ENCODE measurements at regions not wholly inside any gene's neighbourhood (a gene's known extent, or its start where the extent isn't known, plus 50 kb on each side); places are given as distances from the start of the nearest gene placed in this dataset.
A peak's percentile ranks its signal among the peaks of the same experiment; 100 is the strongest.
"Not testable (repeated sequence)": the region's sequence is repeated elsewhere in the genome, so short reads cannot be mapped to it uniquely, and the experiment has no call there.

GRCh38 chr12:46983959-46984841, 95.2 kb upstream of the PCED1B start:
- POLR2A ChIA-PET, result no interaction called here
- CTCF ChIA-PET, result interaction anchor here (1.5 kb wide), 1 partner anchor 640 kb away, joined by 3 read pairs; no protein-coding TSS in a partner anchor
- no peak overlapping the region for H3K4me3 Mint-ChIP-seq
- H3K4me3 ChIP-seq (ENCODE audit: low read length), result no peak overlapping the region
- no peak overlapping the region for H3K27ac Mint-ChIP-seq
- peak in 3 of 5 donors; percentile 24 to 49 (median 25) for DNase-seq
- H3K27me3 Mint-ChIP-seq, result peaks cover 25 to 61% of the 10 kb centered on the region in 2 donors
- H3K27me3 ChIP-seq (ENCODE audit: insufficient read depth, low read length, poor library complexity, severe bottlenecking), result no peaks in the 10 kb centered on the region
- H3K9me3 ChIP-seq (ENCODE audit: low read length), result no peaks in the 10 kb centered on the region
- peaks cover 9% of the 10 kb centered on the region for H3K4me1 ChIP-seq (ENCODE audit: insufficient read depth, low read length)
- H3K4me1 Mint-ChIP-seq, result peaks cover 0 to 7% (median 5%) of the 10 kb centered on the region in 3 donors
- no peak overlapping the region for H3K27ac ChIP-seq (ENCODE audit: low read depth, low read length)
- no peaks in the 10 kb centered on the region for H3K36me3 ChIP-seq (ENCODE audit: insufficient read depth, low read length)
- peaks cover 0 to 2% (median 0%) of the 10 kb centered on the region in 3 donors for H3K36me3 Mint-ChIP-seq
- peaks cover 0 to 13% (median 7%) of the 10 kb centered on the region in 5 donors for H3K9me3 Mint-ChIP-seq

GRCh38 chr12:46985816-46986215, 93.6 kb upstream of the PCED1B start:
- Histone ChIP-seq H3K4me3 (ENCODE audit: low read length) (no peak overlapping the region), H3K4me1 (ENCODE audit: insufficient read depth, low read length) (peaks cover 9% of the 10 kb centered on the region), H3K9me3 (ENCODE audit: low read length) (no peaks in the 10 kb centered on the region), H3K27ac (ENCODE audit: low read depth, low read length) (no peak overlapping the region), H3K36me3 (ENCODE audit: insufficient read depth, low read length) (no peaks in the 10 kb centered on the region), H3K27me3 (ENCODE audit: insufficient read depth, low read length, poor library complexity, severe bottlenecking) (no peaks in the 10 kb centered on the region)
- CTCF ChIA-PET, result interaction anchor here (0.7 kb wide), 1 partner anchor 46 kb away, joined by 4 read pairs; no protein-coding TSS in a partner anchor
- H3K4me1 Mint-ChIP-seq, result peaks cover 0 to 7% (median 5%) of the 10 kb centered on the region in 3 donors
- peaks cover 38 to 73% of the 10 kb centered on the region in 2 donors for H3K27me3 Mint-ChIP-seq
- peaks cover 0 to 5% (median 2%) of the 10 kb centered on the region in 3 donors for H3K36me3 Mint-ChIP-seq
- no peak for DNase-seq
- POLR2A ChIA-PET, result interaction anchor here (0.6 kb wide), 1 partner anchor 1799 kb away, joined by 4 read pairs; no protein-coding TSS in a partner anchor
- no peak overlapping the region for H3K4me3 Mint-ChIP-seq
- H3K9me3 Mint-ChIP-seq, result peaks cover 8 to 23% (median 16%) of the 10 kb centered on the region in 5 donors
- no peak overlapping the region for H3K27ac Mint-ChIP-seq

DNA sequence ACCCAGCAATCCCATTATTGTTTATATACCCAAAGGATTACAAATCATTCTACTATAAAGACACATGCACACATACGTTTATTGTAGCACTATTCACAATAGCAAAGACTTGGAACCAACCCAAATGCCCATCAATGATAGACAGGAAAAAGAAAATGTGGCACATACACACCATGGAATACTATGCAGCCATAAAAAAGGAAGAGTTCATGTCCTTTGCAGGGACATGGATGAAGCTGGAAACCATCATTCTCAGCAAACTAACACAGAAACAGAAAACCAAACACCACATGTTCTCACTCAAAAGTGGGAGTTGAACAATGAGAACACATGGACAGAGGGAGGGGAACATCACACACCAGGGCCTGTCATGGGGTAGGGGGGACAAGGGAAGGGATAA, 91.3 kb upstream of the PCED1B start:
- H3K4me1 Mint-ChIP-seq; H3K27ac ChIP-seq (ENCODE audit: low read depth, low read length); H3K4me3 Mint-ChIP-seq; H3K36me3 ChIP-seq (ENCODE audit: insufficient read depth, low read length); H3K4me3 ChIP-seq (ENCODE audit: low read length); POLR2A ChIA-PET; H3K4me1 ChIP-seq (ENCODE audit: insufficient read depth, low read length); H3K27ac Mint-ChIP-seq; DNase-seq; H3K27me3 ChIP-seq (ENCODE audit: insufficient read depth, low read length, poor library complexity, severe bottlenecking); CTCF ChIA-PET; H3K9me3 ChIP-seq (ENCODE audit: low read length): not testable (repeated sequence)
- peaks cover 0 to 10% (median 2%) of the 10 kb centered on the region in 3 donors for H3K36me3 Mint-ChIP-seq
- peaks cover 39 to 67% of the 10 kb centered on the region in 2 donors for H3K27me3 Mint-ChIP-seq
- peaks cover 8 to 28% (median 23%) of the 10 kb centered on the region in 5 donors for H3K9me3 Mint-ChIP-seq

- Mint-ChIP-seq H3K9me3 (peaks cover 8 to 28% (median 23%) of the 10 kb centered on the region in 5 donors), H3K27ac (no peak overlapping the region), H3K4me1 (no peaks in the 10 kb centered on the region), H3K36me3 (peaks cover 0 to 10% (median 2%) of the 10 kb centered on the region in 3 donors), H3K4me3 (no peak overlapping the region), H3K27me3 (peaks cover 34 to 55% of the 10 kb centered on the region in 2 donors)
- Histone ChIP-seq H3K36me3 (ENCODE audit: insufficient read depth, low read length) (no peaks in the 10 kb centered on the region), H3K4me1 (ENCODE audit: insufficient read depth, low read length) (no peaks in the 10 kb centered on the region), H3K9me3 (ENCODE audit: low read length) (no peaks in the 10 kb centered on the region), H3K27ac (ENCODE audit: low read depth, low read length) (no peak overlapping the region), H3K4me3 (ENCODE audit: low read length) (no peak overlapping the region), H3K27me3 (ENCODE audit: insufficient read depth, low read length, poor library complexity, severe bottlenecking) (no peaks in the 10 kb centered on the region)
- ChIA-PET POLR2A (no interaction called here), CTCF (no interaction called here)
- no peak for DNase-seq
These were observed 89.2 kb upstream of the PCED1B start for GRCh38 chr12:46990211-46990610.

DNA sequence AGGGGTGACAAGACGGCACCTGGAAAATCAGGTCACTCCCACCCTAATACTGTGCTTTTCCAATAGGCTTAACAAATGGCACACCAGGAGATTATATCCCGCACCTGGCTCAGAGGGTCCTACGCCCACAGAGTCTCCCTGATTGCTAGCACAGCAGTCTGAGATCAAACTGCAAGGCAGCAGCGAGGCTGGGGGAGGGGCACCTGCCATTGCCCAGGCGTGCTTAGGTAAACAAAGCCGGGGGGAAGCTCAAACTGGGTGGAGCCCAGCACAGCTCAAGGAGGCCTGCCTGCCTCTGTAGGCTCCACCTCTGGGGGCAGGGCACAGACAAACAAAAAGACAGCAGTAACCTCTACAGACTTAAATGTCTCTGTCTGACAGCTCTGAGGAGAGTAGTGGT, 87.4 kb upstream of the PCED1B start:
- peaks cover 8 to 34% (median 26%) of the 10 kb centered on the region in 5 donors for H3K9me3 Mint-ChIP-seq
- peaks cover 32 to 39% of the 10 kb centered on the region in 2 donors for H3K27me3 Mint-ChIP-seq
- H3K27ac Mint-ChIP-seq; H3K36me3 ChIP-seq (ENCODE audit: insufficient read depth, low read length); H3K4me1 Mint-ChIP-seq; H3K27ac ChIP-seq (ENCODE audit: low read depth, low read length); H3K4me1 ChIP-seq (ENCODE audit: insufficient read depth, low read length); H3K27me3 ChIP-seq (ENCODE audit: insufficient read depth, low read length, poor library complexity, severe bottlenecking); CTCF ChIA-PET; H3K4me3 ChIP-seq (ENCODE audit: low read length); DNase-seq; H3K9me3 ChIP-seq (ENCODE audit: low read length); POLR2A ChIA-PET: not testable (repeated sequence)
- peaks cover 0 to 10% (median 2%) of the 10 kb centered on the region in 3 donors for H3K36me3 Mint-ChIP-seq
- H3K4me3 Mint-ChIP-seq, result peak overlapping the region in 1 of 7 donors; percentile 52

- no peak overlapping the region for H3K4me3 Mint-ChIP-seq
- ChIA-PET CTCF (no interaction called here), POLR2A (no interaction called here)
- no peaks in the 10 kb centered on the region for H3K36me3 Mint-ChIP-seq
- H3K27ac Mint-ChIP-seq, result peak overlapping the region in 1 of 8 donors; percentile 10
- DNase-seq, result no peak
- H3K9me3 Mint-ChIP-seq, result peaks cover 0 to 8% (median 3%) of the 10 kb centered on the region in 5 donors
- H3K9me3 ChIP-seq (ENCODE audit: low read length), result no peaks in the 10 kb centered on the region
- H3K4me3 ChIP-seq (ENCODE audit: low read length), result no peak overlapping the region
- no peaks in the 10 kb centered on the region for H3K4me1 Mint-ChIP-seq
- H3K27ac ChIP-seq (ENCODE audit: low read depth, low read length), result no peak overlapping the region
- no peaks in the 10 kb centered on the region for H3K4me1 ChIP-seq (ENCODE audit: insufficient read depth, low read length)
- peaks cover 11 to 18% of the 10 kb centered on the region in 2 donors for H3K27me3 Mint-ChIP-seq
- H3K27me3 ChIP-seq (ENCODE audit: insufficient read depth, low read length, poor library complexity, severe bottlenecking), result no peaks in the 10 kb centered on the region
- no peaks in the 10 kb centered on the region for H3K36me3 ChIP-seq (ENCODE audit: insufficient read depth, low read length)
These were observed 80.5 kb upstream of the PCED1B start for GRCh38 chr12:46998811-46999368.

DNA sequence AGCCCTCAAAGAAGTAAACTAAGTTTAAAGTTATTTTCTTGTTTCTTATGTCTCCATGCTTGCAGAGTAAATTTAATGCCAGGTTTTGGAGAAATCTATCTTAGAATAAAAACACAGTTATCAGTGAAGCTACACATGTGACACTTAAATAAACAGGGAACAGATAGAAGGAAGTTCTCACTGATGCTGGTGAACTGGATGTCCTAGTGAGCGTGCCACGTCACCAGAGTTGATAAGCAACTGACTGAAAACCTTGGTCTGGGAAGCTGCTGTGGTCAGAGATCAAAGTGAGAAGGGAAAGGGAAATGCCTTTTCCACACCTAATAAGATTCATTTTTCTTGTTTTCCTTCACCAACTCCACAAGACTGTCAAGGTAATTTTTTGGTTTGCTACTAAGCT, 74.8 kb upstream of the PCED1B start:
- no peaks in the 10 kb centered on the region for H3K27me3 ChIP-seq (ENCODE audit: insufficient read depth, low read length, poor library complexity, severe bottlenecking)
- Mint-ChIP-seq H3K9me3 (no peaks in the 10 kb centered on the region), H3K27ac (no peak overlapping the region), H3K27me3 (peaks cover 8 to 61% of the 10 kb centered on the region in 2 donors), H3K4me3 (no peak overlapping the region), H3K4me1 (no peaks in the 10 kb centered on the region), H3K36me3 (no peaks in the 10 kb centered on the region)
- no peak overlapping the region for H3K27ac ChIP-seq (ENCODE audit: low read depth, low read length)
- ChIA-PET POLR2A (no interaction called here), CTCF (no interaction called here)
- H3K4me1 ChIP-seq (ENCODE audit: insufficient read depth, low read length), result no peaks in the 10 kb centered on the region
- no peaks in the 10 kb centered on the region for H3K36me3 ChIP-seq (ENCODE audit: insufficient read depth, low read length)
- H3K9me3 ChIP-seq (ENCODE audit: low read length), result no peaks in the 10 kb centered on the region
- no peak overlapping the region for H3K4me3 ChIP-seq (ENCODE audit: low read length)
- no peak for DNase-seq

GRCh38 chr12:47007048-47007447, 72.4 kb upstream of the PCED1B start:
- no peaks in the 10 kb centered on the region for H3K4me1 ChIP-seq (ENCODE audit: insufficient read depth, low read length)
- no peaks in the 10 kb centered on the region for H3K36me3 ChIP-seq (ENCODE audit: insufficient read depth, low read length)
- no peaks in the 10 kb centered on the region for H3K9me3 ChIP-seq (ENCODE audit: low read length)
- Mint-ChIP-seq H3K27ac (no peak overlapping the region), H3K27me3 (peaks cover 9 to 56% of the 10 kb centered on the region in 2 donors), H3K9me3 (peaks cover 0 to 4% (median 0%) of the 10 kb centered on the region in 5 donors), H3K4me3 (no peak overlapping the region), H3K36me3 (no peaks in the 10 kb centered on the region), H3K4me1 (no peaks in the 10 kb centered on the region)
- peaks cover under 1% of the 10 kb centered on the region for H3K27me3 ChIP-seq (ENCODE audit: insufficient read depth, low read length, poor library complexity, severe bottlenecking)
- DNase-seq, result no peak
- H3K27ac ChIP-seq (ENCODE audit: low read depth, low read length), result no peak overlapping the region
- H3K4me3 ChIP-seq (ENCODE audit: low read length), result no peak overlapping the region
- POLR2A ChIA-PET, result no interaction called here
- CTCF ChIA-PET, result no interaction called here
